ENCODE measurements at regions not wholly inside any gene's neighbourhood (a gene's known extent, or its start where the extent isn't known, plus 50 kb on each side); places are given as distances from the start of the nearest gene placed in this dataset.

- FAIRE-seq (no peak), DNase-seq (no peak)
- no peak overlapping the region for H3K9ac ChIP-seq (ENCODE audit: low read length in 3 of 3)
- no peaks in the 10 kb centered on the region for H3K36me3 ChIP-seq (ENCODE audit: control insufficient read depth in 2 of 3, insufficient read depth in 3 of 3, low read length in 3 of 3)
- no peak overlapping the region for H3K27ac ChIP-seq (ENCODE audit: low read depth in 2 of 2, low read length in 2 of 2)
- intact Hi-C loops (cut with DNase I), result no loop called here
- H3K27me3 ChIP-seq (ENCODE audit: control insufficient read depth, insufficient read depth, low read length), result no peaks in the 10 kb centered on the region
- H3K4me3 ChIP-seq (ENCODE audit: low read length in 3 of 3), result no peak overlapping the region
- H3K9me3 ChIP-seq (ENCODE audit: control insufficient read depth in 2 of 3, insufficient read depth in 1 of 3, low read length in 3 of 3), result no peaks in the 10 kb centered on the region
- TF ChIP-seq, protein P1, sequence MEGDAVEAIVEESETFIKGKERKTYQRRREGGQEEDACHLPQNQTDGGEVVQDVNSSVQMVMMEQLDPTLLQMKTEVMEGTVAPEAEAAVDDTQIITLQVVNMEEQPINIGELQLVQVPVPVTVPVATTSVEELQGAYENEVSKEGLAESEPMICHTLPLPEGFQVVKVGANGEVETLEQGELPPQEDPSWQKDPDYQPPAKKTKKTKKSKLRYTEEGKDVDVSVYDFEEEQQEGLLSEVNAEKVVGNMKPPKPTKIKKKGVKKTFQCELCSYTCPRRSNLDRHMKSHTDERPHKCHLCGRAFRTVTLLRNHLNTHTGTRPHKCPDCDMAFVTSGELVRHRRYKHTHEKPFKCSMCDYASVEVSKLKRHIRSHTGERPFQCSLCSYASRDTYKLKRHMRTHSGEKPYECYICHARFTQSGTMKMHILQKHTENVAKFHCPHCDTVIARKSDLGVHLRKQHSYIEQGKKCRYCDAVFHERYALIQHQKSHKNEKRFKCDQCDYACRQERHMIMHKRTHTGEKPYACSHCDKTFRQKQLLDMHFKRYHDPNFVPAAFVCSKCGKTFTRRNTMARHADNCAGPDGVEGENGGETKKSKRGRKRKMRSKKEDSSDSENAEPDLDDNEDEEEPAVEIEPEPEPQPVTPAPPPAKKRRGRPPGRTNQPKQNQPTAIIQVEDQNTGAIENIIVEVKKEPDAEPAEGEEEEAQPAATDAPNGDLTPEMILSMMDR (IDR thresholded peaks at IDR 0.05; ENCODE audit: borderline replicate concordance, extremely low read depth, insufficient read depth), result no peak
- no peaks in the 10 kb centered on the region for H3K4me1 ChIP-seq (ENCODE audit: control insufficient read depth in 2 of 3, insufficient read depth in 2 of 3, low read depth in 1 of 3, low read length in 3 of 3)
Observed at GRCh38 chr5:53733853-53734252, 173.4 kb downstream of the NDUFS4 start.

- H3K9me3 ChIP-seq (ENCODE audit: control insufficient read depth in 2 of 3, insufficient read depth in 1 of 3, low read length in 3 of 3), result no peaks in the 10 kb centered on the region
- DNase-seq (no peak), FAIRE-seq (peak; percentile 49)
- no peak overlapping the region for H3K4me3 ChIP-seq (ENCODE audit: low read length in 3 of 3)
- no peak overlapping the region for H3K27ac ChIP-seq (ENCODE audit: low read depth in 2 of 2, low read length in 2 of 2)
- intact Hi-C loops (cut with DNase I), result no loop called here
- no peaks in the 10 kb centered on the region for H3K36me3 ChIP-seq (ENCODE audit: control insufficient read depth in 2 of 3, insufficient read depth in 3 of 3, low read length in 3 of 3)
- no peak overlapping the region for H3K9ac ChIP-seq (ENCODE audit: low read length in 3 of 3)
- no peaks in the 10 kb centered on the region for H3K27me3 ChIP-seq (ENCODE audit: control insufficient read depth, insufficient read depth, low read length)
- H3K4me1 ChIP-seq (ENCODE audit: control insufficient read depth in 2 of 3, insufficient read depth in 2 of 3, low read depth in 1 of 3, low read length in 3 of 3), result no peaks in the 10 kb centered on the region
- TF ChIP-seq, protein P1 (IDR thresholded peaks at IDR 0.05; ENCODE audit: borderline replicate concordance, extremely low read depth, insufficient read depth), result no peak
Observed at GRCh38 chr5:53738105-53738504, 177.7 kb downstream of the NDUFS4 start.

- intact Hi-C loops (cut with DNase I), result no loop called here
Observed at GRCh38 chr5:53739111-53739510, 178.7 kb downstream of the NDUFS4 start.

More at GRCh38 chr5:53739111-53739510, 178.7 kb downstream of the NDUFS4 start:
- no peak for DNase-seq
- FAIRE-seq, result no peak
- Histone ChIP-seq H3K36me3 (ENCODE audit: control insufficient read depth in 2 of 3, insufficient read depth in 3 of 3, low read length in 3 of 3) (no peaks in the 10 kb centered on the region), H3K4me3 (ENCODE audit: low read length in 3 of 3) (no peak overlapping the region), H3K9me3 (ENCODE audit: control insufficient read depth in 2 of 3, insufficient read depth in 1 of 3, low read length in 3 of 3) (no peaks in the 10 kb centered on the region), H3K27ac (ENCODE audit: low read depth in 2 of 2, low read length in 2 of 2) (no peak overlapping the region), H3K4me1 (ENCODE audit: control insufficient read depth in 2 of 3, insufficient read depth in 2 of 3, low read depth in 1 of 3, low read length in 3 of 3) (no peaks in the 10 kb centered on the region), H3K27me3 (ENCODE audit: control insufficient read depth, insufficient read depth, low read length) (no peaks in the 10 kb centered on the region), H3K9ac (ENCODE audit: low read length in 3 of 3) (no peak overlapping the region)
- TF ChIP-seq, protein P1 (IDR thresholded peaks at IDR 0.05; ENCODE audit: borderline replicate concordance, extremely low read depth, insufficient read depth), result no peak
